Naive thymus-derived CD4-positive, alpha-beta T cell (primary cell): ENCODE measurements at regions not wholly inside any gene's neighbourhood (a gene's known extent, or its start where the extent isn't known, plus 50 kb on each side); places are given as distances from the start of the nearest gene placed in this dataset.

ENCODE experiments used
- ATAC-seq: fragments of 150-1000 bp; cut with Tn5 transposase; 2 replicates; pipeline ENCODE4 v1.10.0; 2021; ENCODE audit warnings: mild to moderate bottlenecking, moderate library complexity
- CTCF ChIA-PET: fragments of 350-600 bp; sonication (Branson Sonifier 250); formaldehyde crosslinking; loops from one replicate; lab custom pipeline; 2021; ENCODE audit warnings: antibody characterized with exemption; lab: Charles Lee
- POLR2A ChIA-PET: fragments of 350-600 bp; sonication (Branson Sonifier 250); formaldehyde crosslinking; loops from one replicate; lab custom pipeline; 2021; ENCODE audit warnings: antibody characterized with exemption, inconsistent platforms; lab: Charles Lee
- DNase-seq, 9 donors: peaks; one replicate each; pipeline versions ENCODE4 v3.0.0 to v3.0.0-alpha.2; 2020 to 2022; ENCODE audit warnings: mixed read lengths in 1 of 9
- H3K27ac ChIP-seq: one replicate; pipeline ENCODE4 v1.7.0; 2013; ENCODE audit warnings: mild to moderate bottlenecking, low read depth, low read length, moderate library complexity
- H3K27me3 ChIP-seq, 2 donors: one replicate each; pipeline ENCODE4 v1.7.0; 2013; ENCODE audit warnings: low read length in 2 of 2, mild to moderate bottlenecking in 2 of 2, moderate library complexity in 2 of 2; ENCODE audit not compliant: control insufficient read depth in 2 of 2, insufficient read depth in 2 of 2
- H3K36me3 ChIP-seq, 3 experiments: 1 replicate in 2 of 3; 2 replicates in 1 of 3; pipeline ENCODE4 v1.7.0; 2013; ENCODE audit warnings: low read length in 3 of 3, mild to moderate bottlenecking in 3 of 3, moderate library complexity in 1 of 3; ENCODE audit not compliant: insufficient read depth in 3 of 3, control insufficient read depth in 2 of 3
- H3K4me1 ChIP-seq, 2 donors: one replicate each; pipeline ENCODE4 v1.7.0; 2013; ENCODE audit warnings: low read length in 2 of 2, mild to moderate bottlenecking in 2 of 2, moderate library complexity in 1 of 2; ENCODE audit not compliant: control insufficient read depth in 2 of 2, insufficient read depth in 2 of 2
- H3K4me3 ChIP-seq: 2 replicates; pipeline ENCODE4 v1.7.0; 2013; ENCODE audit warnings: mild to moderate bottlenecking, low read length
- H3K9me3 ChIP-seq, 3 experiments: 1 replicate in 2 of 3; 2 replicates in 1 of 3; pipeline ENCODE4 v1.7.0; 2013; ENCODE audit warnings: low read length in 3 of 3; ENCODE audit not compliant: control insufficient read depth in 2 of 3
- H3K27ac Mint-ChIP-seq, 9 donors: one replicate each; pipeline ENCODE4 v1.8.0; 2020 to 2022; ENCODE audit warnings: mixed read lengths in 9 of 9, mild to moderate bottlenecking in 8 of 9, moderate library complexity in 5 of 9, inconsistent platforms in 2 of 9
- H3K27me3 Mint-ChIP-seq, 5 donors: one replicate each; pipeline ENCODE4 v1.8.0; 2021 to 2022; ENCODE audit warnings: mixed read lengths in 5 of 5, mild to moderate bottlenecking in 1 of 5
- H3K36me3 Mint-ChIP-seq, 5 donors: one replicate each; pipeline ENCODE4 v1.8.0; 2020 to 2022; ENCODE audit warnings: mixed read lengths in 5 of 5, mild to moderate bottlenecking in 3 of 5, inconsistent platforms in 1 of 5
- H3K4me1 Mint-ChIP-seq, 7 donors: one replicate each; pipeline ENCODE4 v1.8.0; 2020 to 2022; ENCODE audit warnings: mixed read lengths in 7 of 7, mild to moderate bottlenecking in 3 of 7, inconsistent platforms in 1 of 7
- H3K4me3 Mint-ChIP-seq, 10 donors: one replicate each; pipeline ENCODE4 v1.8.0; 2020 to 2022; ENCODE audit warnings: mild to moderate bottlenecking in 10 of 10, mixed read lengths in 10 of 10, moderate library complexity in 6 of 10, inconsistent platforms in 2 of 10
- H3K9me3 Mint-ChIP-seq, 11 donors: one replicate each; pipeline ENCODE4 v1.8.0; 2020 to 2022; ENCODE audit warnings: mixed read lengths in 11 of 11, mild to moderate bottlenecking in 4 of 11, inconsistent platforms in 1 of 11, moderate library complexity in 1 of 11
- intact Hi-C, 2 donors: fragments of 100-400 bp; cut with micrococcal nuclease; formaldehyde crosslinking; loops; one replicate each; pipeline ENCODE4 v1.15.1; 2023

DNA sequence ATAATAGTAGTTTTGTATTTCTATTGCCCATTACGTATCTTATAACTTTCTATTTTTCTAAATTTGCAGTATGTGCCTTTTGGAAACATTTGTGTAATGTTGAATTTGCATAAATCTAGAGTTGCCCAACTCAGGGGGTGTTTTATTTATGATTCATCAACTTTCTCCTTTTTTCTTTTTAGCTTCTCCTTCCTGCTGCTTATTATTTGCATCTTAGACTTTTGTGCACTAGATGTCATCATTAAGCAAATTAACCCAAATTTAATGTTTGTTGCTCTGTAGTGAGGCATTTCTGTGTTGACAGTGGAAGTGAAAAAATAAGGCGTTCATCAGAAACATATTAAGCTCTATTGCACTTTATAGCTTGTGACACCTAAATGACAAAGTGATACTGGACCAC is 56.2 kb upstream of the ZBED5 start:
- peaks cover 0 to 5% (median 0%) of the 10 kb centered on the region in 3 experiments for H3K9me3 ChIP-seq
- H3K4me3 ChIP-seq: no peak overlapping the region
- H3K4me3 Mint-ChIP-seq: no peak overlapping the region
- POLR2A ChIA-PET: interaction anchor here (0.6 kb wide), 1 partner anchor 1144 kb away, joined by 3 read pairs; no protein-coding TSS in a partner anchor
- no peaks in the 10 kb centered on the region for H3K27me3 ChIP-seq
- no peaks in the 10 kb centered on the region for H3K36me3 ChIP-seq
- H3K9me3 Mint-ChIP-seq: peaks cover 0 to 22% (median 10%) of the 10 kb centered on the region in 11 donors
- no peak overlapping the region for H3K27ac ChIP-seq
- ATAC-seq (peak; percentile 54), DNase-seq (no peak)
- H3K36me3 Mint-ChIP-seq: peaks cover 5 to 14% (median 10%) of the 10 kb centered on the region in 5 donors
- H3K4me1 Mint-ChIP-seq: peaks cover 0 to 3% (median 0%) of the 10 kb centered on the region in 7 donors
- CTCF ChIA-PET: interaction anchor here (0.6 kb wide), 1 partner anchor 148 kb away, joined by 3 read pairs; no protein-coding TSS in a partner anchor
- intact Hi-C loops: no loop called here
- peaks cover 0 to 14% (median 0%) of the 10 kb centered on the region in 5 donors for H3K27me3 Mint-ChIP-seq
- no peak overlapping the region for H3K27ac Mint-ChIP-seq
- H3K4me1 ChIP-seq: no peaks in the 10 kb centered on the region

DNA sequence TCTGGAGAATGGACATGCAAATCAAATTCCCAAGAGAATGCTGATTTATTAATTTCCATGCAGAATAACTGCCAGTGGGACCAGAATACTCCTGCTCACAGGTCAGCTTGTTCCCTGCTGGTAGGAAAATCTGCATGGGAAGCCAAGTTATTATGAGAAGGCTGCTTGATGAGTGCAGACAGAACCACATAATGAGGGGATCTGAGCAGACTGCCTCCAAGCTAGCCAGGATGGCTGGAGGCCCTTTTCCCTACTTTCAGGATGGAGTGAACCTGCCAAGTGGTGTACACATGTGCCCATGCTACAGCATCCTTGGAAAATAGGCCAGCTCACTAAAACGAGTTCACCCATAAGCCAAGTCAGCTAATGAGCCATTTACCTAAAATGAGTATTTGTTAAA is 55.2 kb upstream of the ZBED5 start:
- Histone ChIP-seq H3K27me3 (no peaks in the 10 kb centered on the region), H3K27ac (no peak overlapping the region), H3K36me3 (no peaks in the 10 kb centered on the region), H3K9me3 (peaks cover 0 to 5% (median 0%) of the 10 kb centered on the region in 3 experiments), H3K4me1 (no peaks in the 10 kb centered on the region), H3K4me3 (no peak overlapping the region)
- Mint-ChIP-seq H3K4me3 (no peak overlapping the region), H3K27me3 (peaks cover 0 to 11% (median 0%) of the 10 kb centered on the region in 5 donors), H3K27ac (no peak overlapping the region), H3K36me3 (peaks cover 0 to 10% (median 5%) of the 10 kb centered on the region in 5 donors), H3K9me3 (peaks cover 0 to 13% (median 3%) of the 10 kb centered on the region in 11 donors), H3K4me1 (peaks cover 0 to 4% (median 0%) of the 10 kb centered on the region in 7 donors)
- intact Hi-C loops: no loop called here
- ChIA-PET POLR2A (interaction anchor here (0.6 kb wide), 1 partner anchor 1452 kb away, joined by 3 read pairs; no protein-coding TSS in a partner anchor), CTCF (interaction anchor here (0.6 kb wide), 1 partner anchor 245 kb away, joined by 3 read pairs; no protein-coding TSS in a partner anchor)
- no peak for DNase-seq
- ATAC-seq: no peak

DNA sequence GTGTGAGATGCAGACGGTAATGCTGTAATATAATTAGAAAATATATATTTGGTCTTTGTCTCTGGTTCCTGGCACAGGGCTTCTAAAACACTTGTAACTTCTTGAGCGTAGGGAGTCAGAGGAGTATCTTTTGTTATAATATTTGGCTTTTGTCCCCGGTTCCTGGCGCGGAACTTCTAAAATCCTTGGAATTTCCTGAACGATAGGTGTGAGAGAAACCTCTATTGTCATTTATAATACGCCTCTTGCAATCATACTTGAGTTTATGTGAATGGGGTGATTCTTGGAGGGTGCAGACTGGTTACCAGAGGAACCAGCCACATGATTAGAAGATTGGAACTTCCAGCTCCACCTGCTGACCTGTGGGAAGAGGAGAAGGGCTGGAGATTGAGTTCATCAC is 54.1 kb upstream of the ZBED5 start:
- no peak overlapping the region for H3K27ac Mint-ChIP-seq
- no peak overlapping the region for H3K4me3 Mint-ChIP-seq
- ChIA-PET CTCF (no interaction called here), POLR2A (no interaction called here)
- DNase-seq: no peak
- peaks cover 0 to 7% (median 3%) of the 10 kb centered on the region in 5 donors for H3K36me3 Mint-ChIP-seq
- intact Hi-C loops: no loop called here
- Histone ChIP-seq H3K36me3 (no peaks in the 10 kb centered on the region), H3K4me3 (no peak overlapping the region), H3K4me1 (no peaks in the 10 kb centered on the region), H3K27me3 (no peaks in the 10 kb centered on the region), H3K27ac (no peak overlapping the region), H3K9me3 (no peaks in the 10 kb centered on the region)
- no peak for ATAC-seq
- peaks cover 0 to 4% (median 0%) of the 10 kb centered on the region in 7 donors for H3K4me1 Mint-ChIP-seq
- peaks cover 0 to 6% (median 2%) of the 10 kb centered on the region in 11 donors for H3K9me3 Mint-ChIP-seq
- peaks cover 0 to 14% (median 0%) of the 10 kb centered on the region in 5 donors for H3K27me3 Mint-ChIP-seq

DNA sequence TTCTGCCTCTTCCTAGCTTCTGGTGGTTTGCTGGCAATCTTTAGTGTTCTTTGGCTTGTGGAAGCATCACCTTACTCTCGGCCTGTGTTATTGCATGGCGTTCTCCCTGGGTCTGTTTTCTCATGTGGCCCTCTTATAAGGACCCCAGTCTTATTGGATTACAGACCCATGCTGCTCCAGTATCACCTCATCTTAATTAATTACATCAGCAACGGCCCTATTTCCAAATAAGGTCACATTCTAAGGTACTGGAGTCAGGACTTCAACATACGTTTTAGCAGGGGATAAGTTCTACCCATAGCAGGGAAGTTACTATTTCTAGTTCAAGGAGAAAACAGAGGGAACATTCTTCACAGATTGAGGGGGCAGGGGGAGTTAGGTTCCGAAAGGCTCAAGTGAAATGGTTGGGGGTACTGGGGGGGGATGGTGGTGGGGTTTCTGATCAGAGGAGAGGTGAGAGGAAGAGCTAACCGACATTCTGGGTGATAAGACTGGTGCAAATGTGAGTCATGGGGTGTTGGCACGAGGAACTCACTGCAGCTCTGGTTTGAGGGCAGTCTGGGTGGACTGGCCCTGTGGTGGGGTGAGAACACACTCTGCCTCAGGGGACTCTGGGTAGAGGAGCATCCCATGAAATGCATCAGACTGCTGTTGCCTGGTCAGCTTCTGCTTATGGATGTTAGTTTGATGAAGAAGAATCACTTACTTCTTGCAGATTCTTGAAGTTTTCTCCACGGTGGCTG is 51.5 kb upstream of the ZBED5 start:
- Histone ChIP-seq H3K9me3 (no peaks in the 10 kb centered on the region), H3K4me3 (no peak overlapping the region), H3K27me3 (no peaks in the 10 kb centered on the region), H3K4me1 (no peaks in the 10 kb centered on the region), H3K27ac (no peak overlapping the region), H3K36me3 (no peaks in the 10 kb centered on the region)
- Mint-ChIP-seq H3K9me3 (no peaks in the 10 kb centered on the region), H3K4me3 (no peak overlapping the region), H3K27me3 (peaks cover 0 to 18% (median 5%) of the 10 kb centered on the region in 5 donors), H3K4me1 (peaks cover 0 to 1% (median 0%) of the 10 kb centered on the region in 7 donors), H3K36me3 (peaks cover 0 to 3% (median 0%) of the 10 kb centered on the region in 5 donors), H3K27ac (no peak overlapping the region)
- ATAC-seq (peak; percentile 41), DNase-seq (no peak)
- intact Hi-C loops: no loop called here
- ChIA-PET POLR2A (no interaction called here), CTCF (no interaction called here)

DNA sequence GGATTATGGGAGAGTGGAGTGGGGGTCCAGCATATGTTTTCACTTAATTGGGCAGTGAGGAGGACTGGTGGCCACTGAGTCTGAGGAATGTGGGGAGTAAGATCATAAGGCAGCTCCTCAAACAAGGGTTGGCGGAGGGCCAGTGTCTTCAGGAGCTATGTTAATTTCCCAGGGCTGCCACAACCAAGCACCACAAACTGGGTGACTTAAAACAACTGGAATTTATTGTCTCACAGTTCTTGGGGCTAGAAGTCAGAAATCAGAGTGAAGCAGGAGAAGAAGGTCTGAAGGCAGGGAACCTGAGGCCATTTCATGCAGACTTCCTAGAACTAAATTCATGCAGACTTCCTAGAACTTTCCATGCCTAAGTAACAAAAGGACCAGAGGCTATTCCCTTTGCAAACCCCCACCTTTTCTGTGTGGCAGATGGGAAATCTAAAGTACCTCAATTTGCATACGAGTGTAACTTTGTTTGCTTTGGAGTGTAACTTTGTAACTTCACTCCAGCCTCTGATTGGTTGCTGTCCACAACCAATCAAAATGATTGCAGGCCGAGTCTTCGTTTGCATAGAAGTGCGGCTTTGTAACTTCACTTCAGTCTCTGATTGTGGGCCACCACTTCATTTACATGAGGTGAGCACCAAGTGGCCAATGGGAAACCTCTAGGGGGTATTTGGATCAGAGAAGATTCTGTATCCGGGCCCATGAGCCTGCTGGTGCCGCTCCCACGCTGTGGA is 50.5 kb upstream of the ZBED5 start:
- no peak for ATAC-seq
- peaks cover 0 to 1% (median 0%) of the 10 kb centered on the region in 7 donors for H3K4me1 Mint-ChIP-seq
- no peak overlapping the region for H3K27ac Mint-ChIP-seq
- DNase-seq: no peak
- peaks cover 0 to 14% (median 5%) of the 10 kb centered on the region in 5 donors for H3K27me3 Mint-ChIP-seq
- ChIA-PET POLR2A (interaction anchor here (2.6 kb wide), 1 partner anchor 99 kb away, joined by 10 read pairs; the partner anchor contains the start of gene EIF4G2), CTCF (interaction anchor here (2.0 kb wide), 1 partner anchor 116 kb away, joined by 13 read pairs; no protein-coding TSS in a partner anchor)
- H3K4me3 Mint-ChIP-seq: no peak overlapping the region
- H3K9me3 Mint-ChIP-seq: no peaks in the 10 kb centered on the region
- peaks cover 0 to 3% (median 0%) of the 10 kb centered on the region in 5 donors for H3K36me3 Mint-ChIP-seq
- no peaks in the 10 kb centered on the region for H3K36me3 ChIP-seq
- H3K4me3 ChIP-seq: no peak overlapping the region
- H3K9me3 ChIP-seq: no peaks in the 10 kb centered on the region
- no peaks in the 10 kb centered on the region for H3K4me1 ChIP-seq
- H3K27me3 ChIP-seq: no peaks in the 10 kb centered on the region
- intact Hi-C loops: no loop called here
- no peak overlapping the region for H3K27ac ChIP-seq
